HG02571 (cell line): ENCODE measurements at regions not wholly inside any gene's neighbourhood (a gene's known extent, or its start where the extent isn't known, plus 50 kb on each side); places are given as distances from the start of the nearest gene placed in this dataset.
"Not testable (repeated sequence)": the region's sequence is repeated elsewhere in the genome, so short reads cannot be mapped to it uniquely, and the experiment has no call there.

Experiments used
- ATAC-seq: cut with Tn5 transposase; IDR thresholded peaks from one replicate; pipeline ENCODE4 v1.9.1; 2021; ENCODE audit warnings: mild to moderate bottlenecking, moderate library complexity; ENCODE audit not compliant: unreplicated experiment

- no peak for ATAC-seq
Observed at GRCh38 chr13:85610024-85610423, 189.2 kb downstream of the SLITRK6 start.

- ATAC-seq = no peak
Observed at GRCh38 chr13:85608255-85608829, 190.9 kb downstream of the SLITRK6 start.

DNA sequence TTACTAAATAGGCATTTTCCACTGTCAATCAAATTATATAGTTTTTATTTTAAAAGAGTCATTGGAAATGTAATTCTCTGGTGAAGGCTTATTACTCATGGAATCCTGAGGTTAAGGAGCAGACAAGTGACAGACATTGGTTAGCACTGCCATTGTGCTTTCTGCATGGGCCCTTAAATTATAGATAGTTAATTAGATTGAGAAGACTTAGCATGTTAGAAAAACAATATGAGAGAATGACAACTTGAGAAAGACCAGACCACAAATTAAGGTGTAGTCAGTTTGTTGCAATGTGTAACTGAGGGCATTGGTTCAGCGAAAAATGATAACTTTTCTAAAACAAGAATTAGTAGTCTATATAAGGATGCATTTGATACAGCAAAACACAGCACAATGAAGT is 195.5 kb downstream of the SLITRK6 start:
- no peak for ATAC-seq

DNA sequence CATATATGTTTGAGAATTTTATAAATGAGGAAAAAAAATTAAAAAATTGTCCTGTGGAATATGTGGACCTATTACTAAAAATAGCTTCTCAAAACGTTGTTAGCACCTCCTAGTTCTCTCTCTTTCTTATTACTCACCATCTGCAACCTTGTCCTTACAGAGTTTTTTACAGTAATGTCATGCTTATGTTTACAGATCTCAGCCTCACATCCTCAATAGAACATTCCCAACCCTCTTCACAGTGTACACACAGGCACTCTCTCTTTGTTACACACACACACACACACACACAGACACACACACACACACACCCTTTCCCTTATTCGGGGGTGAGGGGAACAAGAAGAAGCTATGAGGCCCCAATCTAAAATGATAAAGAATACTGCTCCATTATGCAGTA is 197.7 kb downstream of the SLITRK6 start:
- no peak for ATAC-seq

- no peak for ATAC-seq
Observed at GRCh38 chr13:85597790-85598500, 201.3 kb downstream of the SLITRK6 start.

DNA sequence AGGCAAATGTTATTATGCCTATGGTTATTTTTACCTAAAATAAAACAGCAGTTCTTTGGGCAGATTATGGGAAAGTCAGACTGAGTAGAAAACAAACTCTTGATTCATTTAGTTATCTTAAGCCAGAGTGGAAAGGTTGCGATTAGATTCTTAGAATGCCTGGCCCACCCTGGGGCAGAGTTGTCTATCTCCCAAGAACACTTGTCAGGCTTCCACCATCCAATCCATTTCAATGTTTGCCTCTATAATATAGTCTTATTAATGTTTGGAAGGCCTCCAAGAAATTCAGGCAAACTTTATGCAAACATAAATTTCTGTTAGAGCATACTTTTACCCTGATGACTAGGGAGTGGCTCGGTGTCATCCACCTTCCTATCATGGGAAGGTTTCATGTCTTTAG is 207.0 kb downstream of the SLITRK6 start:
- no peak for ATAC-seq

GRCh38 chr13:85590231-85590931 is 208.8 kb downstream of the SLITRK6 start:
- ATAC-seq = no peak

DNA sequence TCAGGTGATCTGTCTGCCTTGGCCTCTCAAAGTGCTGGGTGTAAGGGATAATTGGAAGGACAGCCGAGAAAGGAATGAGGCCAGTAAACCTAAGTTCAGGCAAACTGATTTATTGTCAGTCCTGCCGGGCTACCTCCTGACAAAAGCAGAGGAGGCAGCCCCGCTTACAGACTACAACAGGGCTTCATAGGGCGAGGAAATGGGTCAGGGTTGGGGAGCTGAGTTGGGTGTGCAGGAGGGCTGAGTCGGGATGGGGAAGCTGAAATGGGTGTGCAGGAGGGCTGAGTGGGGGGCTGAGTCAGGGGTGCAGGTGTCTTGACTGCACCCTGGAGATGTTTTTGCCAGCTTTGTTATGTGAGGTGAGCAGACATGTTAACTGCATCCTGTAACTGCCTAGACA is 210.2 kb downstream of the SLITRK6 start:
- no peak for ATAC-seq

DNA sequence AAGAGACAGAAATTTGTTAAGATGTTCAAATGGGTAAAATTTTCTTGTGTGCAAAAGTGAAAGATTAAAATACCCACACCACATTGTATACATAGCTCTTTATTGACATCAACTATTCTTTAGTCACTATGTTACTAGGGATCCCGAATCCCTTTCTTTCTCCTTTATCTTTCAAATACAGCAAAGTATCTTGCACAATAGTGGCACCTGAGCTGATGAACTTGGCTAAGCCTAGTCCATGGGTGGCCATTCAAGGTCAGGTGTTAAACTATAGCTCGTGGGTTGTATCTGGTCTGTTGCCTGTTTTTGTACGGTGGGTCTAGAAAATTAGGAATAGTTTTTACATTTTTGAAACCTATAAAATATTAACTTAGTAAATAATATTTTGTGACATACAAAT is 210.9 kb downstream of the SLITRK6 start:
- ATAC-seq = no peak

GRCh38 chr13:85586856-85587255 is 212.4 kb downstream of the SLITRK6 start:
- no peak for ATAC-seq

DNA sequence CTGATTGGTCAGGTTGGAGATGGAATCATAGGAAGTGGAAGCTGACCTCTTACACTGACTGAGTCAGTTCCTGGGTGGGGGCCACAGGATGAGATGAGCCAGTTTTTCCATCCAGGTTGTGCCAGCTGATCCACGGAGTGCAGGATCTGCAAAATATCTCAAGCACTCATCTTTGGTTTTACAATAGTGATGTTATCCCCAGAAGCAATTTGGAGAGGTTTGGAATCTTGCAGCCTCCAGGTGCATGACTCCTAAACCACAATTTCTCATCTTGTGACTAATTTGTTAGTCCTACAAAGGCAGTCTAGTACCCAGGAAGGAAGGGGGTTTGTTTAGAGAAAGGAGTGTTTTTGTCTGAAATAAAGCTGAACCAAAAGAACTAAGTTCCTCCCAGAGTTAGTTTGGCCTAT is 212.8 kb downstream of the SLITRK6 start:
- no peak for ATAC-seq

DNA sequence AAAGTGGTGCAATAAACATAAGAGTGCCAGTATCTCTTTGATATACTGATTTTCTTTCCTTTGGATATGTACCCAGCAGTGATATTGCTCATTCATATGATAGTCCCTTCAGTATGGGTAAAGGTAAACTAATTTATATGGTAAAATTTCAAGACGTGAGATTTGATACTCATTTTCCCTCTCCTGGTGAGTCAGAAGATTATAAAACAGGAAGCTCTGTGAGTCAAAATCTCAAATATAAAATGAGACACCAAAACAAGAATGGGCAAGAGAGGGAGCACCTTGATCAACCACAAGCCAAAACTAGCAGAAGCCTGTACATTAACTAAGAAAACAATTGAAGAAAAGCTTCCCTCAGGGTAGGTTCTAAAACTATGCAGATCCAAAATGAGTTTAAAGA is 216.3 kb downstream of the SLITRK6 start:
- no peak for ATAC-seq

- ATAC-seq = no peak
Observed at GRCh38 chr13:85575110-85575509, 224.1 kb downstream of the SLITRK6 start.

- no peak for ATAC-seq
Observed at GRCh38 chr13:85567909-85568308, 231.3 kb downstream of the SLITRK6 start.

GRCh38 chr13:85565652-85566051 is 233.6 kb downstream of the SLITRK6 start:
- ATAC-seq = no peak

DNA sequence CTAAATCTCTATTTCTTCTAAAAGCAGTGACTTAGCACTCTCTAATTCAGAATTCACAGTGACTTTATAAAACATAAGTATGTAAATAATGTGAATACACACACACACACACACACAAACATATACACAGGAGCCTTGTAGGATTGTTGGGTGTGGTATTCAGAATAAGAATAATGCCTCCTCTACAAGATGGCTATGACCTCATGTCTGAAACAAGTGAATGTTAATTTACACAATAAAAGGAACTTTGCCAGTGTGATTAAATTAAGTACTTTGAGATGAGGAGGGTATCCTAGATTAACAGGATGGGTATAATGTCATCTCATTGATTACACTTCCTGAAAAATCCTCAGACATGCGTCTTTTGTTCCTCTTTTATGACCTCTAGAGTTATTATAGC is 234.6 kb downstream of the SLITRK6 start:
- no peak for ATAC-seq

DNA sequence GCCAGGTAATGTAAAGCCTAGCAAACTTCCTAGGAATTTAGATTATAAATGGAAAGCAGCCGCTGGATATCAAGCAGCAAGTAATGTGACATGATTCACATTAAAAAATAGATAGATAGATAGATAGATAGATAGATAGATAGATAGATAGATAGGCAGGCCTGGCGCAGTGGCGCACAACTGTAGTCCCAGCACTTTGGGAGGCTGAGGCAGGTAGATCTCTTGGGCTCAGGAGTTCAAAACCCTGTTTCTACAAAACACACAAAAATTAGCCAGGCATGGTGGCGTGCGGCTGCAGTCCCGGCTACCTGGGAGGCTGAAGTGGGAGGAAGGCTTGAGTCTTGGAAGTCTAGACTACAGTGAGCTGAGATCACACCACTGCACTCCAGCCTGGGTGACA is 236.9 kb downstream of the SLITRK6 start:
- ATAC-seq = no peak

DNA sequence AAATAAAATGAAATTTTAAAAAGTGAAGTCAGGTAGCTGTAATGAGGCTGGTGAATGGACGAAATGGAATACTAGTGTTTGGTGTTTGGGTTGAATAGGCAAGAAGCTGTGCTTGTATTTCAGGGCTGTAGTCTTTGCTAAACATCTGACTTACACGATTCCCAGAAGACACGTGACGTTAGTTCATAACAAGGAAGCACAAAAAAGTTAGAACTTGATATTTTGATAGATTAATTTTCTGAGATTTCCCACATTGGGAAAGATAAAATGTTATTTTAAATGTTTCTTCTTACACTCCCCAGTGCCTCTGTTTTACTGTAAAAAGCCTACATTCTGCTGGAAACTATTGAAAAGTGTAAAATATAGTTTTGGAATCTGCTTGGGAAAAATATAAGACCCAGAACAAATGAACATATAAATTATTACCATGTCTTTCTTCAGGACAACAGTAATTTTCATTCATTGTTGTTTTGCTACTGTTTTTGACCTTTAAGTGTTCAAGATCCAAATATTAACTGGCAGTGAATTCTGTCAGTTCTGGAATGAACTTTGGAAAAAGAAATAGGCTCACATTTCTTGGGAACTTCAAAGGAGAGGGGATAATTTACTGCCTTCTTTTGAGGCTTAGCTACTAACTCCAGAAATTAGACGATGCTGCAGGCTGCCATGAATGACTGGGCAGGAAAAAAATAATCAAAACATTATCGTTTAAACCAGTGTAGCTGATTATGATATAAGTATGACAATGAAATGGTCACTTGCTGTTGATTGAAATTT is 241.3 kb downstream of the SLITRK6 start:
- ATAC-seq = no peak

- ATAC-seq = no peak
Observed at GRCh38 chr13:85551012-85551411, 248.2 kb downstream of the SLITRK6 start.

- ATAC-seq = no peak
Observed at GRCh38 chr13:85549819-85550218, 249.4 kb downstream of the SLITRK6 start.

GRCh38 chr13:85548845-85549244 is 250.4 kb downstream of the SLITRK6 start:
- ATAC-seq = not testable (repeated sequence)

DNA sequence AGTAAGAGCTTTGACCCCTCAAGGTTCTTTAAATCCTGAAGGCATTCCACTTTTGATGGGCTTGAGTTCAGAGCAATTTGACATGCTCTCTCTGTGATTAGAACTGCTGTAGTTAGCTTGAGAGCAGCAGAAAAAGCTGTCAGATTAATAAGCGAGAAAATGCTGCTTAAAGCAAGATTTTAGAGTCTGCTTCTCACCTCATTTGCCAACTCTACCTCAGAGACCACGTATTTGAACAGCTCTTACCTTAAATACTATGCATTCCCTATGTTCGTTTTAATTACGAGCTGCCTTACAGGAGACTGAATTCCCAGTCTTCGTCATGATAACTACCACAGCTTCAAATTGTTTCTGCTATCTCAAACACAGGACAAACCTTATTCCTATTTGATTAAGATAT is 253.4 kb downstream of the SLITRK6 start:
- no peak for ATAC-seq
